Endothelial cell of umbilical vein (primary cell): ENCODE measurements at regions not wholly inside any gene's neighbourhood (a gene's known extent, or its start where the extent isn't known, plus 50 kb on each side); places are given as distances from the start of the nearest gene placed in this dataset.
"Not testable (repeated sequence)": the region's sequence is repeated elsewhere in the genome, so short reads cannot be mapped to it uniquely, and the experiment has no call there.

Experiments
- BruUV-seq: library from RNA; stranded (reverse); fragments of 400-500 nt; replicated peaks from 2 replicates; lab custom pipeline; 2021; lab: Mats Ljungman, UMichigan
- CTCF ChIA-PET: fragments of 300-600, 350-600 bp; sonication (Branson Sonifier 250); formaldehyde crosslinking; loops from one replicate; lab custom pipeline; 2021; ENCODE audit warnings: antibody characterized with exemption, inconsistent platforms; lab: Charles Lee
- POLR2A ChIA-PET: fragments of 300-600, 350-600 bp; sonication (Branson Sonifier 250); formaldehyde crosslinking; loops from one replicate; lab custom pipeline; 2021; ENCODE audit warnings: antibody characterized with exemption, inconsistent platforms; lab: Charles Lee
- DNase-seq: peaks from one replicate; pipeline ENCODE4 v3.0.0-alpha.2; 2011; ENCODE audit warnings: low read depth, low spot score
- FAIRE-seq: peaks from 2 replicates; lab custom pipeline; 2011; peaks lifted over from hg19 to GRCh38; lab: Jason Lieb, UNC
- H2AFZ ChIP-seq: 2 replicates; pipeline ENCODE4 v1.6.0; 2012; ENCODE audit warnings: low read depth, low read length, control low read depth, inconsistent platforms
- H3K27ac ChIP-seq: 2 replicates; pipeline ENCODE4 v1.5.1; 2011; ENCODE audit warnings: low read depth, mild to moderate bottlenecking, control low read depth, low read length, moderate library complexity; ENCODE audit not compliant: insufficient read depth
- H3K27me3 ChIP-seq, 2 experiments: 2 replicates each; pipeline versions ENCODE4 v1.6.0 to v1.6.1; 2011; ENCODE audit warnings: low read length in 2 of 2, mixed read lengths in 1 of 2; ENCODE audit not compliant: control insufficient read depth in 2 of 2, insufficient read depth in 2 of 2
- H3K36me3 ChIP-seq, 2 experiments: 2 replicates in 1 of 2; 3 replicates in 1 of 2; pipeline ENCODE4 v1.5.1; 2011; ENCODE audit warnings: low read length in 2 of 2, mild to moderate bottlenecking in 1 of 2, moderate library complexity in 1 of 2; ENCODE audit not compliant: control insufficient read depth in 2 of 2, insufficient read depth in 2 of 2; ENCODE audit errors: extremely low read depth in 1 of 2
- H3K4me1 ChIP-seq: 3 replicates; pipeline ENCODE4 v1.5.1; 2011; ENCODE audit warnings: mild to moderate bottlenecking, low read length; ENCODE audit not compliant: control insufficient read depth, insufficient read depth; ENCODE audit errors: extremely low read depth
- H3K4me2 ChIP-seq: 2 replicates; pipeline ENCODE4 v1.6.1; 2011; ENCODE audit warnings: low read length, control low read depth, mixed read lengths; ENCODE audit not compliant: insufficient read depth
- H3K4me3 ChIP-seq, 3 experiments: fragments of 200-600 bp in 1 of 3; sonication (generic), shearing (Covaris generic) in 1 of 3; replicated peaks in 1 of 3; 2 replicates each; pipeline ENCODE4 v1.5.1; 2011 to 2016; ENCODE audit warnings: control low read depth in 3 of 3, low read length in 3 of 3, mild to moderate bottlenecking in 2 of 3, inconsistent platforms in 1 of 3, low read depth in 1 of 3, moderate library complexity in 1 of 3; ENCODE audit not compliant: insufficient read depth in 1 of 3
- H3K79me2 ChIP-seq: 2 replicates; pipeline ENCODE4 v1.6.0; 2012; ENCODE audit warnings: low read length, inconsistent platforms; ENCODE audit not compliant: control insufficient read depth, insufficient read depth
- H3K9ac ChIP-seq: replicated peaks from 2 replicates; pipeline ENCODE3; 2011; ENCODE audit warnings: low read length, control low read depth; ENCODE audit not compliant: insufficient read depth; ENCODE audit errors: extremely low read depth
- H3K9me1 ChIP-seq: replicated peaks from 3 replicates; pipeline ENCODE4 v1.6.0; 2011; ENCODE audit warnings: mild to moderate bottlenecking, low read length; ENCODE audit not compliant: control insufficient read depth, insufficient read depth; ENCODE audit errors: extremely low read depth
- H3K9me3 ChIP-seq: replicated peaks from 2 replicates; pipeline ENCODE4 v1.5.1; 2012; ENCODE audit warnings: low read length, inconsistent platforms; ENCODE audit not compliant: control insufficient read depth, insufficient read depth
- H4K20me1 ChIP-seq: replicated peaks from 2 replicates; pipeline ENCODE3; 2011; ENCODE audit warnings: mild to moderate bottlenecking, low read length; ENCODE audit not compliant: control insufficient read depth, insufficient read depth; ENCODE audit errors: extremely low read depth
- FOS ChIP-seq: IDR thresholded peaks from 2 replicates; pipeline ENCODE4 v1.6.1; 2011; ENCODE audit warnings: mild to moderate bottlenecking, low read length, moderate library complexity, borderline replicate concordance; ENCODE audit not compliant: insufficient read depth
- GATA2 ChIP-seq: IDR thresholded peaks from 2 replicates; pipeline ENCODE4 v1.7.0; 2011; ENCODE audit warnings: low read depth, mild to moderate bottlenecking, moderate library complexity, mixed read lengths, low read length; ENCODE audit not compliant: insufficient read length, insufficient read depth
- MAX ChIP-seq: IDR thresholded peaks from 2 replicates; pipeline ENCODE4 v1.6.1; 2011; ENCODE audit not compliant: insufficient read depth, insufficient read length
- MYC ChIP-seq: IDR thresholded peaks from one replicate; pipeline ENCODE4 v1.6.1; 2011; ENCODE audit warnings: mild to moderate bottlenecking, low read depth, low read length
- POLR2A ChIP-seq: IDR thresholded peaks from 2 replicates; pipeline ENCODE4 v1.6.1; 2012; ENCODE audit warnings: low read depth, mild to moderate bottlenecking, control low read depth, low read length
- POLR2AphosphoS5 ChIP-seq: IDR thresholded peaks from 2 replicates; pipeline ENCODE4 v1.6.1; 2012; ENCODE audit warnings: low read depth, mild to moderate bottlenecking, control low read depth, low read length, moderate library complexity; ENCODE audit not compliant: insufficient read depth
- dilution Hi-C: fragments of 300-500 bp; cut with MboI; formaldehyde crosslinking; loops from one replicate; pipeline ENCODE4 v1.15.0; 2019; ENCODE audit warnings: low sequenced_read_pairs; ENCODE audit not compliant: extremely low pct_ligation_motif_present
- intact Hi-C: fragments of 100-400 bp; cut with micrococcal nuclease; formaldehyde crosslinking; loops from one replicate; pipeline ENCODE4 v1.10.0; 2022
- TF ChIP-seq, protein P1 (sequence below), 2 donors: IDR thresholded peaks; 1 replicate in 1 of 2; 2 replicates in 1 of 2; pipeline ENCODE4 v1.5.1; 2011; ENCODE audit warnings: low read length in 2 of 2, mild to moderate bottlenecking in 2 of 2, moderate library complexity in 2 of 2, control low read depth in 1 of 2, inconsistent platforms in 1 of 2, low read depth in 1 of 2; ENCODE audit not compliant: insufficient read depth in 1 of 2; ENCODE audit errors: extremely low read depth in 1 of 2

DNA sequence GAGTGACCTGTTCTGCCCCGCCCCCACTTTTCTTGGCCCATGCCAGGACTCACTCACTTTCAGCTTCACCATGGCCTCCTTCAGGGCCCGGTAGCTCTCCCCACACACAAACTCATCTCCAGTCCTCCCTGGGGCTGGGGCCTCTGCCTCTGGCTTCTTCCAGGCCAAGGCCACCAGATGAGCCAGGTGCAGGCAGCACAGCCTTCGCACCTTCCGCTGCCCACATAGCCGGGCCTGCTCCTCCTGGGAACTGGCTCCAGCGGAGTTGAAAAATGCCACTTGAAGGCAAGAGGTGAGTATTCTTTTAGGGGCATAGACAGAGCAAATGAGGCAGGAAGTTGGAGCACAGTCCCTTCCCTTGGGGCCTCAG, 161.6 kb downstream of the TBC1D2B start:
- H3K9me3 ChIP-seq, CTCF ChIA-PET, H3K9ac ChIP-seq, H3K9me1 ChIP-seq, H3K4me1 ChIP-seq, POLR2A ChIA-PET, H3K79me2 ChIP-seq, H3K27me3 ChIP-seq, BruUV-seq, H3K4me2 ChIP-seq, FAIRE-seq, H3K36me3 ChIP-seq, DNase-seq, H2AFZ ChIP-seq, H3K27ac ChIP-seq, dilution Hi-C loops, H4K20me1 ChIP-seq, H3K4me3 ChIP-seq: not testable (repeated sequence)
- intact Hi-C loops, result loop anchor here (10.0 kb wide), 1 partner anchor 79 kb away; no protein-coding TSS in a partner anchor

GRCh38 chr15:77915261-77915960, 162.1 kb downstream of the TBC1D2B start:
- intact Hi-C loops, result loop anchor here (10.0 kb wide), 1 partner anchor 79 kb away; no protein-coding TSS in a partner anchor
- H3K4me1 ChIP-seq, result no peaks in the 10 kb centered on the region
- H3K9me3 ChIP-seq, result no peaks in the 10 kb centered on the region
- FAIRE-seq (no peak), DNase-seq (no peak)
- H3K4me3 ChIP-seq, result no peak overlapping the region
- dilution Hi-C loops, result no loop called here
- H3K9ac ChIP-seq, result no peak overlapping the region
- ChIA-PET POLR2A (no interaction called here), CTCF (no interaction called here)
- no peak for TF ChIP-seq MYC
- TF ChIP-seq, protein P1, sequence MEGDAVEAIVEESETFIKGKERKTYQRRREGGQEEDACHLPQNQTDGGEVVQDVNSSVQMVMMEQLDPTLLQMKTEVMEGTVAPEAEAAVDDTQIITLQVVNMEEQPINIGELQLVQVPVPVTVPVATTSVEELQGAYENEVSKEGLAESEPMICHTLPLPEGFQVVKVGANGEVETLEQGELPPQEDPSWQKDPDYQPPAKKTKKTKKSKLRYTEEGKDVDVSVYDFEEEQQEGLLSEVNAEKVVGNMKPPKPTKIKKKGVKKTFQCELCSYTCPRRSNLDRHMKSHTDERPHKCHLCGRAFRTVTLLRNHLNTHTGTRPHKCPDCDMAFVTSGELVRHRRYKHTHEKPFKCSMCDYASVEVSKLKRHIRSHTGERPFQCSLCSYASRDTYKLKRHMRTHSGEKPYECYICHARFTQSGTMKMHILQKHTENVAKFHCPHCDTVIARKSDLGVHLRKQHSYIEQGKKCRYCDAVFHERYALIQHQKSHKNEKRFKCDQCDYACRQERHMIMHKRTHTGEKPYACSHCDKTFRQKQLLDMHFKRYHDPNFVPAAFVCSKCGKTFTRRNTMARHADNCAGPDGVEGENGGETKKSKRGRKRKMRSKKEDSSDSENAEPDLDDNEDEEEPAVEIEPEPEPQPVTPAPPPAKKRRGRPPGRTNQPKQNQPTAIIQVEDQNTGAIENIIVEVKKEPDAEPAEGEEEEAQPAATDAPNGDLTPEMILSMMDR (IDR thresholded peaks at IDR 0.05; ENCODE audit: extremely low read depth in 1 of 2, insufficient read depth in 1 of 2, low read depth in 1 of 2, low read length in 2 of 2), result no peak
- no peak for TF ChIP-seq MAX
- no peak for TF ChIP-seq FOS
- TF ChIP-seq GATA2, result no peak
- no peak for TF ChIP-seq POLR2A
- TF ChIP-seq POLR2AphosphoS5, result no peak
- no peaks in the 10 kb centered on the region for H4K20me1 ChIP-seq
- H2AFZ ChIP-seq, result no peak overlapping the region
- BruUV-seq, result no TSS peak
- H3K79me2 ChIP-seq, result no peaks in the 10 kb centered on the region
- H3K27me3 ChIP-seq, result peaks cover 2 to 6% of the 10 kb centered on the region in 2 experiments
- H3K36me3 ChIP-seq, result no peaks in the 10 kb centered on the region
- no peaks in the 10 kb centered on the region for H3K9me1 ChIP-seq
- no peak overlapping the region for H3K4me2 ChIP-seq
- H3K27ac ChIP-seq, result no peak overlapping the region

- H3K79me2 ChIP-seq, H3K4me3 ChIP-seq, H3K27ac ChIP-seq, H3K4me1 ChIP-seq, H3K9me1 ChIP-seq, DNase-seq, H3K36me3 ChIP-seq, H3K9me3 ChIP-seq, dilution Hi-C loops, H4K20me1 ChIP-seq, H3K27me3 ChIP-seq, H3K4me2 ChIP-seq, H3K9ac ChIP-seq, POLR2A ChIA-PET, FAIRE-seq, H2AFZ ChIP-seq, BruUV-seq, CTCF ChIA-PET: not testable (repeated sequence)
- intact Hi-C loops, result loop anchor here (10.0 kb wide), 1 partner anchor 80 kb away; no protein-coding TSS in a partner anchor
Measured at GRCh38 chr15:77914531-77914930, 163.0 kb downstream of the TBC1D2B start.
